ENCODE measurements at regions not wholly inside any gene's neighbourhood (a gene's known extent, or its start where the extent isn't known, plus 50 kb on each side); places are given as distances from the start of the nearest gene placed in this dataset.

- no peak for TF ChIP-seq JUND (IDR thresholded peaks at IDR 0.05; ENCODE audit: low read depth)
- in situ Hi-C loops (cut with HindIII; ENCODE audit: low pct_unique_long_range_greater_than_20kb, low sequenced_read_pairs), result no loop called here
- no peak for DNase-seq (ENCODE audit: low read depth in 1 of 2, low spot score in 1 of 2)
These were observed 104.5 kb upstream of the LNX1 start for GRCh38 chr4:53695540-53696463.

- no peak for DNase-seq (ENCODE audit: low read depth in 1 of 2, low spot score in 1 of 2)
- in situ Hi-C loops (cut with HindIII; ENCODE audit: low pct_unique_long_range_greater_than_20kb, low sequenced_read_pairs), result no loop called here
- TF ChIP-seq JUND (IDR thresholded peaks at IDR 0.05; ENCODE audit: low read depth), result no peak
These were observed 103.4 kb upstream of the LNX1 start for GRCh38 chr4:53694666-53695065.

GRCh38 chr4:53693909-53694308 lies 102.6 kb upstream of the LNX1 start:
- no peak for TF ChIP-seq JUND (IDR thresholded peaks at IDR 0.05; ENCODE audit: low read depth)
- no peak for DNase-seq (ENCODE audit: low read depth in 1 of 2, low spot score in 1 of 2)
- in situ Hi-C loops (cut with HindIII; ENCODE audit: low pct_unique_long_range_greater_than_20kb, low sequenced_read_pairs), result no loop called here

- DNase-seq (ENCODE audit: low read depth in 1 of 2, low spot score in 1 of 2), result peak in 1 of 2 experiments; percentile 4
- in situ Hi-C loops (cut with HindIII; ENCODE audit: low pct_unique_long_range_greater_than_20kb, low sequenced_read_pairs), result no loop called here
- no peak for TF ChIP-seq JUND (IDR thresholded peaks at IDR 0.05; ENCODE audit: low read depth)
These were observed 102.1 kb upstream of the LNX1 start for GRCh38 chr4:53693408-53693807.

GRCh38 chr4:53688186-53688790 lies 97.0 kb upstream of the LNX1 start:
- in situ Hi-C loops (cut with HindIII; ENCODE audit: low pct_unique_long_range_greater_than_20kb, low sequenced_read_pairs), result no loop called here
- no peak for TF ChIP-seq JUND (IDR thresholded peaks at IDR 0.05; ENCODE audit: low read depth)
- DNase-seq (ENCODE audit: low read depth in 1 of 2, low spot score in 1 of 2), result no peak

- DNase-seq (ENCODE audit: low read depth in 1 of 2, low spot score in 1 of 2), result no peak
- TF ChIP-seq JUND (IDR thresholded peaks at IDR 0.05; ENCODE audit: low read depth), result no peak
- in situ Hi-C loops (cut with HindIII; ENCODE audit: low pct_unique_long_range_greater_than_20kb, low sequenced_read_pairs), result no loop called here
These were observed 95.2 kb upstream of the LNX1 start for GRCh38 chr4:53686521-53686920.

- no peak for TF ChIP-seq JUND (IDR thresholded peaks at IDR 0.05; ENCODE audit: low read depth)
- no peak for DNase-seq (ENCODE audit: low read depth in 1 of 2, low spot score in 1 of 2)
- in situ Hi-C loops (cut with HindIII; ENCODE audit: low pct_unique_long_range_greater_than_20kb, low sequenced_read_pairs), result no loop called here
These were observed 93.1 kb upstream of the LNX1 start for GRCh38 chr4:53684136-53685130.

GRCh38 chr4:53682908-53683307 lies 91.6 kb upstream of the LNX1 start:
- DNase-seq (ENCODE audit: low read depth in 1 of 2, low spot score in 1 of 2), result no peak
- no peak for TF ChIP-seq JUND (IDR thresholded peaks at IDR 0.05; ENCODE audit: low read depth)
- in situ Hi-C loops (cut with HindIII; ENCODE audit: low pct_unique_long_range_greater_than_20kb, low sequenced_read_pairs), result no loop called here

- in situ Hi-C loops (cut with HindIII; ENCODE audit: low pct_unique_long_range_greater_than_20kb, low sequenced_read_pairs), result no loop called here
- DNase-seq (ENCODE audit: low read depth in 1 of 2, low spot score in 1 of 2), result no peak
- no peak for TF ChIP-seq JUND (IDR thresholded peaks at IDR 0.05; ENCODE audit: low read depth)
These were observed 90.9 kb upstream of the LNX1 start for GRCh38 chr4:53682196-53682595.

- in situ Hi-C loops (cut with HindIII; ENCODE audit: low pct_unique_long_range_greater_than_20kb, low sequenced_read_pairs), result no loop called here
- no peak for TF ChIP-seq JUND (IDR thresholded peaks at IDR 0.05; ENCODE audit: low read depth)
- DNase-seq (ENCODE audit: low read depth in 1 of 2, low spot score in 1 of 2), result no peak
These were observed 89.3 kb upstream of the LNX1 start for GRCh38 chr4:53680598-53680997.

- no peak for TF ChIP-seq JUND (IDR thresholded peaks at IDR 0.05; ENCODE audit: low read depth)
- in situ Hi-C loops (cut with HindIII; ENCODE audit: low pct_unique_long_range_greater_than_20kb, low sequenced_read_pairs), result no loop called here
- DNase-seq (ENCODE audit: low read depth in 1 of 2, low spot score in 1 of 2), result no peak
These were observed 88.9 kb upstream of the LNX1 start for GRCh38 chr4:53680168-53680567.

GRCh38 chr4:53676402-53676871 lies 85.2 kb upstream of the LNX1 start:
- in situ Hi-C loops (cut with HindIII; ENCODE audit: low pct_unique_long_range_greater_than_20kb, low sequenced_read_pairs), result no loop called here
- no peak for TF ChIP-seq JUND (IDR thresholded peaks at IDR 0.05; ENCODE audit: low read depth)
- no peak for DNase-seq (ENCODE audit: low read depth in 1 of 2, low spot score in 1 of 2)
